H1 (cell line): ENCODE measurements at regions not wholly inside any gene's neighbourhood (a gene's known extent, or its start where the extent isn't known, plus 50 kb on each side); places are given as distances from the start of the nearest gene placed in this dataset.

ENCODE experiments used
- CTCF ChIA-PET: fragments of 300-600 bp; sonication (Branson Sonifier 250); formaldehyde crosslinking; loops from one replicate; lab custom pipeline; 2021; ENCODE audit not compliant: partially characterized antibody; lab: Charles Lee
- POLR2A ChIA-PET: fragments of 300-600 bp; sonication (Branson Sonifier 250); formaldehyde crosslinking; loops from one replicate; lab custom pipeline; 2021; ENCODE audit warnings: inconsistent platforms; ENCODE audit not compliant: partially characterized antibody; lab: Charles Lee
- DNase-seq, 2 experiments: peaks; one replicate each; pipeline versions ENCODE4 v3.0.0 to v3.0.0-alpha.2; 2010 to 2022; ENCODE audit warnings: low spot score in 2 of 2, low read depth in 1 of 2, mixed read lengths in 1 of 2
- FAIRE-seq: peaks from 2 replicates; lab custom pipeline; 2011; peaks lifted over from hg19 to GRCh38; lab: Jason Lieb, UNC
- H2AFZ ChIP-seq: 2 replicates; pipeline ENCODE4 v1.8.1; 2012; ENCODE audit warnings: low read length, inconsistent platforms
- H2AK5ac ChIP-seq: 2 replicates; pipeline ENCODE4 v1.6.1; 2013; ENCODE audit warnings: low read depth, low read length
- H2BK120ac ChIP-seq: replicated peaks from 2 replicates; pipeline ENCODE3; 2013; ENCODE audit warnings: low read depth, low read length, inconsistent platforms
- H2BK12ac ChIP-seq: 2 replicates; pipeline ENCODE4 v1.6.1; 2013; ENCODE audit warnings: low read depth, low read length
- H2BK15ac ChIP-seq: 2 replicates; pipeline ENCODE4 v1.6.1; 2013; ENCODE audit warnings: low read length
- H2BK20ac ChIP-seq: 2 replicates; pipeline ENCODE4 v1.6.1; 2013; ENCODE audit warnings: low read length
- H2BK5ac ChIP-seq: 2 replicates; pipeline ENCODE4 v1.6.1; 2013; ENCODE audit warnings: low read depth, low read length
- H3K14ac ChIP-seq: 2 replicates; pipeline ENCODE4 v1.6.1; 2013; ENCODE audit warnings: inconsistent platforms; ENCODE audit not compliant: insufficient read length
- H3K18ac ChIP-seq: 2 replicates; pipeline ENCODE4 v1.6.1; 2013; ENCODE audit warnings: low read length; ENCODE audit errors: extremely low read depth
- H3K23ac ChIP-seq: 2 replicates; pipeline ENCODE4 v1.6.1; 2013; ENCODE audit warnings: inconsistent platforms; ENCODE audit not compliant: insufficient read length
- H3K23me2 ChIP-seq: 2 replicates; pipeline ENCODE4 v1.6.1; 2013; ENCODE audit warnings: low read depth, low read length
- H3K27ac ChIP-seq: 2 replicates; pipeline ENCODE4 v1.6.1; 2011; ENCODE audit warnings: low read depth, low read length, inconsistent platforms
- H3K27me3 ChIP-seq, 4 experiments: replicated peaks in 1 of 4; 1 replicate in 1 of 4; 2 replicates in 3 of 4; pipeline versions ENCODE4 v1.6.1 to v1.8.1; 2011 to 2013; ENCODE audit warnings: low read length in 3 of 4, mild to moderate bottlenecking in 3 of 4, inconsistent platforms in 2 of 4, mixed read lengths in 2 of 4, moderate library complexity in 1 of 4; ENCODE audit not compliant: control insufficient read depth in 3 of 4, insufficient read depth in 3 of 4; ENCODE audit errors: extremely low read depth in 1 of 4
- H3K36me3 ChIP-seq, 4 experiments: 2 replicates each; pipeline versions ENCODE4 v1.6.1 to v1.8.1; 2011 to 2013; ENCODE audit warnings: mild to moderate bottlenecking in 4 of 4, low read length in 3 of 4, moderate library complexity in 2 of 4, control low read depth in 1 of 4, inconsistent platforms in 1 of 4; ENCODE audit not compliant: insufficient read depth in 4 of 4, control insufficient read depth in 2 of 4
- H3K4ac ChIP-seq: replicated peaks from 2 replicates; pipeline ENCODE3; 2013; ENCODE audit warnings: low read length, low read depth, mixed read lengths, inconsistent platforms; ENCODE audit not compliant: insufficient read length
- H3K4me1 ChIP-seq, 4 experiments: replicated peaks in 1 of 4; 1 replicate in 1 of 4; 2 replicates in 3 of 4; pipeline versions ENCODE4 v1.6.1 to v1.8.1; 2011 to 2013; ENCODE audit warnings: low read length in 3 of 4, inconsistent platforms in 2 of 4, mixed read lengths in 1 of 4; ENCODE audit not compliant: insufficient read depth in 4 of 4, control insufficient read depth in 3 of 4
- H3K4me2 ChIP-seq, 2 experiments: 2 replicates each; pipeline versions ENCODE4 v1.6.1 to v1.8.1; 2011 to 2013; ENCODE audit warnings: low read depth in 2 of 2, low read length in 2 of 2, control low read depth in 1 of 2, inconsistent platforms in 1 of 2, mild to moderate bottlenecking in 1 of 2; ENCODE audit not compliant: insufficient read depth in 1 of 2
- H3K4me3 ChIP-seq, 4 experiments: fragments of 200-600, 300-600 bp in 1 of 4; sonication (generic), shearing (Covaris generic), sonication (Bioruptor Twin) in 1 of 4; 2 replicates each; pipeline versions ENCODE4 v1.5.1 to v1.8.1; 2011 to 2016; ENCODE audit warnings: low read length in 4 of 4, low read depth in 3 of 4, control low read depth in 2 of 4, inconsistent platforms in 2 of 4, mild to moderate bottlenecking in 2 of 4, mixed read lengths in 1 of 4, moderate library complexity in 1 of 4; ENCODE audit not compliant: insufficient read depth in 2 of 4; ENCODE audit errors: extremely low read depth in 1 of 4
- H3K56ac ChIP-seq: replicated peaks from 2 replicates; pipeline ENCODE3; 2013; ENCODE audit warnings: low read depth, mild to moderate bottlenecking, mixed read lengths, low read length, inconsistent platforms; ENCODE audit not compliant: insufficient read length
- H3K79me1 ChIP-seq: 2 replicates; pipeline ENCODE4 v1.6.1; 2013; ENCODE audit warnings: low read depth, low read length, control low read depth
- H3K79me2 ChIP-seq, 2 experiments: 2 replicates each; pipeline versions ENCODE4 v1.6.1 to v1.8.1; 2012 to 2013; ENCODE audit warnings: low read length in 2 of 2, mild to moderate bottlenecking in 2 of 2, inconsistent platforms in 1 of 2; ENCODE audit not compliant: insufficient read depth in 2 of 2, control insufficient read depth in 1 of 2
- H3K9ac ChIP-seq, 4 experiments: replicated peaks in 1 of 4; 1 replicate in 1 of 4; 2 replicates in 3 of 4; pipeline versions ENCODE4 v1.6.1 to v1.8.1; 2011 to 2013; ENCODE audit warnings: low read depth in 3 of 4, low read length in 3 of 4, control low read depth in 2 of 4, mild to moderate bottlenecking in 2 of 4, moderate library complexity in 2 of 4, inconsistent platforms in 1 of 4; ENCODE audit errors: extremely low read depth in 1 of 4
- H3K9me3 ChIP-seq, 2 experiments: 2 replicates each; pipeline versions ENCODE4 v1.6.1 to v1.8.1; 2012 to 2013; ENCODE audit warnings: mild to moderate bottlenecking in 2 of 2, moderate library complexity in 2 of 2, control low read depth in 1 of 2, inconsistent platforms in 1 of 2, low read depth in 1 of 2, low read length in 1 of 2, mixed read lengths in 1 of 2; ENCODE audit not compliant: insufficient read depth in 2 of 2
- H4K20me1 ChIP-seq, 2 experiments: replicated peaks in 1 of 2; 2 replicates each; pipeline versions ENCODE3 to v1.8.1; 2011 to 2013; ENCODE audit warnings: inconsistent platforms in 2 of 2, low read length in 2 of 2, mild to moderate bottlenecking in 1 of 2; ENCODE audit not compliant: insufficient read depth in 2 of 2, control insufficient read depth in 1 of 2
- H4K5ac ChIP-seq: 2 replicates; pipeline ENCODE4 v1.6.1; 2013; ENCODE audit warnings: low read length, low read depth, mixed read lengths, inconsistent platforms; ENCODE audit not compliant: insufficient read length
- H4K8ac ChIP-seq: 2 replicates; pipeline ENCODE4 v1.8.0; 2013; ENCODE audit warnings: mild to moderate bottlenecking, moderate library complexity, low read length, inconsistent platforms; ENCODE audit not compliant: insufficient read depth; ENCODE audit errors: extremely low read depth
- H4K91ac ChIP-seq: replicated peaks from 2 replicates; pipeline ENCODE3; 2013; ENCODE audit warnings: low read length, mixed read lengths, inconsistent platforms; ENCODE audit not compliant: insufficient read length
- JUN ChIP-seq: IDR thresholded peaks from 2 replicates; pipeline ENCODE4 v1.6.1; 2011; ENCODE audit warnings: low read depth, mild to moderate bottlenecking, improper control_type of control experiment, low read length
- POLR2A ChIP-seq, 2 experiments: IDR thresholded peaks; 1 replicate in 1 of 2; 2 replicates in 1 of 2; pipeline ENCODE4 v1.6.1; 2011; ENCODE audit warnings: low read depth in 2 of 2, low read length in 2 of 2, mild to moderate bottlenecking in 2 of 2; ENCODE audit errors: control extremely low read depth in 1 of 2
- RAD21 ChIP-seq, 2 experiments: IDR thresholded peaks in 1 of 2; conservative IDR thresholded peaks in 1 of 2; 2 replicates each; pipeline ENCODE4 v1.6.1; 2011; ENCODE audit warnings: low read depth in 2 of 2, low read length in 2 of 2, improper control_type of control experiment in 1 of 2, inconsistent platforms in 1 of 2, mild to moderate bottlenecking in 1 of 2, moderate library complexity in 1 of 2
- SIN3A ChIP-seq, 2 experiments: IDR thresholded peaks in 1 of 2; conservative IDR thresholded peaks in 1 of 2; 2 replicates each; pipeline ENCODE4 v1.6.1; 2011 to 2012; ENCODE audit warnings: low read length in 2 of 2, improper control_type of control experiment in 1 of 2, low read depth in 1 of 2, mild to moderate bottlenecking in 1 of 2
- WGBS, 2 experiments: shearing (Covaris generic) in 1 of 2; methylation state at CpG; one replicate each; pipeline versions ENCODE4 v1.1.6 to v1.1.7; 2013 to 2015; ENCODE audit warnings: low lambda C conversion rate in 2 of 2, mixed read lengths in 2 of 2, inconsistent platforms in 1 of 2, low coverage in 1 of 2, missing lambda C conversion rate in 1 of 2; ENCODE audit not compliant: insufficient replicate concordance in 2 of 2, insufficient coverage in 1 of 2, insufficient read length in 1 of 2; ENCODE audit errors: extremely low coverage in 1 of 2, missing lambda C conversion rate in 1 of 2; 5-methylcytosine and 5-hydroxymethylcytosine counted together

DNA sequence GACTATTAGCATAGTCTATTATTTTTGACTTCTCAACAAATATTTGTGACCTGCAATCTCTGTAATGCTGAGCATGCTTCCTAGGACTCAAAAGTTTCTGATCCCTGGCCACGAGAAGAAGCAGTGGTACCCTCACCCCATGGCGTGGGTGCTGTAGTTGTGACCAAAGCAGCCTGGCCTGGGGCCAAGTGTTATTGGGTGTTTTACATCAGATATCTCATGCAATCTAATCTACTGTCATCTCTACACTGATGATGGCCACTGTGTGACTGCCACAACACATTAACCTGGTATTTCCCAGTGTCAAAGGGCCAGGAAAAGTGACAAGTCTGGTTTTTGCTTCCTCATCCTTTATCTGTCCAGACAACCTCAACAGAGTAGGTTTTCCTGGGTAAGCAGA is 80.8 kb upstream of the WIPF1 start:
- H3K9me3 ChIP-seq: no peaks in the 10 kb centered on the region
- no peak overlapping the region for H4K5ac ChIP-seq
- no peak overlapping the region for H2BK5ac ChIP-seq
- H2BK20ac ChIP-seq: no peak overlapping the region
- H2BK12ac ChIP-seq: no peak overlapping the region
- no peaks in the 10 kb centered on the region for H3K79me2 ChIP-seq
- ChIA-PET CTCF (interaction anchor here (1.4 kb wide), 1 partner anchor 8 kb away, joined by 5 read pairs; no protein-coding TSS in a partner anchor), POLR2A (no interaction called here)
- H3K23me2 ChIP-seq: peaks cover 11% of the 10 kb centered on the region; the same call in 1 of the 2 replicates
- H3K14ac ChIP-seq: no peak overlapping the region
- peaks cover 0 to 3% (median 2%) of the 10 kb centered on the region in 4 experiments; a peak in 3 of 7 replicates for H3K4me1 ChIP-seq
- no peak for TF ChIP-seq POLR2A (IDR thresholded peaks at IDR 0.05; ENCODE audit: control extremely low read depth in 1 of 2, low read depth in 2 of 2, low read length in 2 of 2)
- TF ChIP-seq RAD21 (IDR thresholded peaks at IDR 0.05 in 1 of 2, conservative IDR thresholded peaks at IDR 0.05 in 1 of 2; ENCODE audit: low read depth in 2 of 2, low read length in 2 of 2): no peak
- TF ChIP-seq SIN3A (conservative IDR thresholded peaks at IDR 0.05 in 1 of 2, IDR thresholded peaks at IDR 0.05 in 1 of 2; ENCODE audit: low read depth in 1 of 2, low read length in 2 of 2): no peak
- no peak for TF ChIP-seq JUN
- no peak overlapping the region for H4K8ac ChIP-seq
- 0 out of 2 replicates have a peak overlapping the region, but pooled peaks have one; percentile 14 for H2BK15ac ChIP-seq
- no peak overlapping the region for H3K4me2 ChIP-seq
- no peak overlapping the region for H3K4me3 ChIP-seq
- H4K91ac ChIP-seq: no peak overlapping the region
- 82% methylated on average over 2 of the region's 2 CpGs; no CpG with 5 or more reads in 1 of the 2 experiments for WGBS, 2 experiments
- H2AK5ac ChIP-seq: no peak overlapping the region
- H3K36me3 ChIP-seq: no peaks in the 10 kb centered on the region
- no peak overlapping the region for H3K23ac ChIP-seq
- H3K79me1 ChIP-seq: no peaks in the 10 kb centered on the region
- H4K20me1 ChIP-seq: peaks cover 2% of the 10 kb centered on the region in 2 experiments
- DNase-seq (no peak), FAIRE-seq (no peak)
- H3K9ac ChIP-seq: no peak overlapping the region; a peak in 1 of 7 replicates
- H3K56ac ChIP-seq: no peak overlapping the region
- H3K27me3 ChIP-seq: peaks cover 5 to 25% (median 18%) of the 10 kb centered on the region in 4 experiments
- H3K18ac ChIP-seq: no peak overlapping the region
- H3K4ac ChIP-seq: no peak overlapping the region
- no peak overlapping the region for H2AFZ ChIP-seq
- H3K27ac ChIP-seq: no peak overlapping the region
- H2BK120ac ChIP-seq: no peak overlapping the region
